Pancreas (tissue), 10 donors: ENCODE measurements at regions not wholly inside any gene's neighbourhood (a gene's known extent, or its start where the extent isn't known, plus 50 kb on each side); places are given as distances from the start of the nearest gene placed in this dataset.

Experiments
- ATAC-seq, 4 donors: fragments of 200-7000 bp; cut with Tn5 transposase; one replicate each; pipeline versions ENCODE4 v1.8.0 to v1.9.1; 2020; ENCODE audit warnings: mild to moderate bottlenecking in 4 of 4, moderate library complexity in 4 of 4
- DNase-seq, 6 donors: peaks; one replicate each; pipeline ENCODE4 v3.0.0-alpha.2; 2020
- FAIRE-seq: peaks from 2 replicates; lab custom pipeline; 2012; peaks lifted over from hg19 to GRCh38; lab: Jason Lieb, UNC
- H3K27ac ChIP-seq, 4 donors: fragments of 200-600 bp; sonication (generic); 1 replicate in 3 of 4; 2 replicates in 1 of 4; pipeline versions ENCODE4 v1.5.0 to v1.8.0; 2020
- H3K27me3 ChIP-seq, 4 donors: fragments of 200-600 bp; one replicate each; pipeline ENCODE4 v1.8.0; 2021
- H3K36me3 ChIP-seq, 3 donors: fragments of 200-600 bp; sonication (generic) in 1 of 3; one replicate each; pipeline versions ENCODE4 v1.5.0 to v1.8.0; 2020 to 2021
- H3K4me1 ChIP-seq, 3 donors: fragments of 200-600 bp; one replicate each; pipeline ENCODE4 v1.8.0; 2021
- H3K4me3 ChIP-seq, 4 donors: fragments of 200-600 bp; sonication (generic) in 2 of 4; one replicate each; pipeline versions ENCODE4 v1.5.0 to v1.8.0; 2020 to 2021
- H3K9me3 ChIP-seq, 4 donors: fragments of 200-600 bp; one replicate each; pipeline ENCODE4 v1.8.0; 2021
- WGBS, 2 donors: extraction: QIAGEN DNeasy Blood & Tissue Kit; methylation state at CpG; one replicate each; pipeline ENCODE4 v1.1.7; 2013; 5-methylcytosine and 5-hydroxymethylcytosine counted together
- intact Hi-C, 3 donors: fragments of 100-400 bp; cut with DNase I; formaldehyde crosslinking; loops; one replicate each; pipeline versions ENCODE4 v1.11.1 to v1.14.2; 2022
- TF ChIP-seq, protein P1 (sequence below), 4 donors: fragments of 200-600 bp; sonication (generic) in 3 of 4; IDR thresholded peaks; one replicate each; pipeline versions ENCODE4 v1.5.0 to v1.8.0; 2021; ENCODE audit warnings: antibody characterized with exemption in 4 of 4
- donor health status: healthy with polysubstance abuse.
- donor health status: DM: no; HTN: no; CAD: no; lungs with moderate emphysema.
- donor health status: DM: no; HTN: no; CAD: no.
- donor health status: control.
- donor health status: control.
- donor health status: Bipolar disorder and iron deficiency.
- donor health status: DM: yes; HTN: yes; CAD: no.
- donor health status: DM: no; HTN: no; CAD: no.
- donor health status: DM: no; HTN: no; CAD: no.
- donor health status: DM: yes; HTN: yes; CAD: no.

DNA sequence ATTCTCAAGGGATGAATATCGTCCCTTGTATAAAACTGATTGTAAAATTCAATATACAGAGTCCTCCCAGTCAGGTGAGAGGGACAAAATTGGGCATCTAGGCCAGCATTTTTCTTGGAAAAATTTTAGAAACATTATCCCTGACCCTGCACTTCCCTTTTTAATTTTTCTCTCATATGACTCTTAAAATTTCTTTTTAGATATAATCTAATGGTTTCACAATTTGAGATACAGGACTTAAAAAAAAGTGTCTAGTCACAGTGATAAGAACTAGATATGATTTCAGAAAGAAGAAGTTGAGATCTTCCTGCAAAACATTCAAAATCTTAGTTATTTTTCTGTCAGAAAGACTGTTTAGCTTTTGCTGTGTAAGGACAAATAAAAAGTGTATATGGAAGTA, 270.8 kb upstream of the PPFIA2 start:
- no peak for ATAC-seq
- no peaks in the 10 kb centered on the region for H3K27me3 ChIP-seq
- H3K4me1 ChIP-seq: no peaks in the 10 kb centered on the region
- H3K36me3 ChIP-seq: no peaks in the 10 kb centered on the region
- DNase-seq: no peak
- H3K4me3 ChIP-seq: no peak overlapping the region
- no peaks in the 10 kb centered on the region for H3K9me3 ChIP-seq
- no peak overlapping the region for H3K27ac ChIP-seq
- 68 to 69% methylated on average over 1 of the region's 1 CpG for WGBS, 2 donors
- no peak for FAIRE-seq
- intact Hi-C loops: no loop called here
- TF ChIP-seq, protein P1, sequence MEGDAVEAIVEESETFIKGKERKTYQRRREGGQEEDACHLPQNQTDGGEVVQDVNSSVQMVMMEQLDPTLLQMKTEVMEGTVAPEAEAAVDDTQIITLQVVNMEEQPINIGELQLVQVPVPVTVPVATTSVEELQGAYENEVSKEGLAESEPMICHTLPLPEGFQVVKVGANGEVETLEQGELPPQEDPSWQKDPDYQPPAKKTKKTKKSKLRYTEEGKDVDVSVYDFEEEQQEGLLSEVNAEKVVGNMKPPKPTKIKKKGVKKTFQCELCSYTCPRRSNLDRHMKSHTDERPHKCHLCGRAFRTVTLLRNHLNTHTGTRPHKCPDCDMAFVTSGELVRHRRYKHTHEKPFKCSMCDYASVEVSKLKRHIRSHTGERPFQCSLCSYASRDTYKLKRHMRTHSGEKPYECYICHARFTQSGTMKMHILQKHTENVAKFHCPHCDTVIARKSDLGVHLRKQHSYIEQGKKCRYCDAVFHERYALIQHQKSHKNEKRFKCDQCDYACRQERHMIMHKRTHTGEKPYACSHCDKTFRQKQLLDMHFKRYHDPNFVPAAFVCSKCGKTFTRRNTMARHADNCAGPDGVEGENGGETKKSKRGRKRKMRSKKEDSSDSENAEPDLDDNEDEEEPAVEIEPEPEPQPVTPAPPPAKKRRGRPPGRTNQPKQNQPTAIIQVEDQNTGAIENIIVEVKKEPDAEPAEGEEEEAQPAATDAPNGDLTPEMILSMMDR (IDR thresholded peaks at IDR 0.05): no peak

DNA sequence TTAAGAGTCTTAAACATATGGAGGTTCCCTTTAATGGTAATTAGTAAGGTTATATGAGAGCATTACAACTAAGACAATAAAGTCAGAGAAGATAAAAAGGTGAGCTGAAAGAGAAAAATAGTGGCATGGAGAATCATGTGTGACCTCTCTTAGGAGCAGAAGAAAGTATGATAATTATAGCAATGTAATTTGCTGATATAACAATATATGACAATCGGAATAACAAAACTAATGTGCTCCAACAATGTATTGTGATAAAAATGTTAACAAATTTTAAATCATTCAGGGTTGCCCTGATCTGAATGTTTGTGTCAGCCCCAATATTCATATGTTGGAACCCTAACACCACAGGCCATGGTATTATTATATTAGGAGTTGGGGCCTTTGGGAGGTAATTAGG, 269.6 kb upstream of the PPFIA2 start:
- no peak overlapping the region for H3K4me3 ChIP-seq
- no peak for DNase-seq
- TF ChIP-seq, protein P1 (IDR thresholded peaks at IDR 0.05): no peak
- no peak overlapping the region for H3K27ac ChIP-seq
- WGBS, 2 donors: 70 to 93% methylated on average over 1 of the region's 1 CpG
- H3K4me1 ChIP-seq: no peaks in the 10 kb centered on the region
- ATAC-seq: no peak
- no peaks in the 10 kb centered on the region for H3K36me3 ChIP-seq
- no peaks in the 10 kb centered on the region for H3K27me3 ChIP-seq
- intact Hi-C loops: no loop called here
- FAIRE-seq: no peak
- no peaks in the 10 kb centered on the region for H3K9me3 ChIP-seq

DNA sequence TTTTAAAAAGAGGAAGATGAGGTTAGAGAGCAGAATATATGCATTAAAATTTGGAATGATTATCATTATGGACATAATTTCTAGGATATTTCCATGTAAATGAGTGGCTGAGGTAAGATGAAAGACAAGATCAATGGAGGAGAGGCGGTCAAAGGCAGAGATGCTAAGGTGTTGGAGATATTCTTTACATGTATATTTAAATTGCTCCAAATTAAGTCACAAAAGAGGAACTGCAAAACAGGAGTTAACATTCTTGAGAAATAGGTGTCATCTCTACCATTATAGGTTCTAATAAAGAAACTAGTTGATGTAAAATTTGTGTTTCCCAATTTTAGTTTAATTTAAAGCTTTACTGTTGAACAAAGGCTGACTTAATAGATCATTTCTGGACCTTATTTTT, 268.5 kb upstream of the PPFIA2 start:
- DNase-seq: no peak
- Histone ChIP-seq H3K36me3 (no peaks in the 10 kb centered on the region), H3K4me3 (no peak overlapping the region), H3K27me3 (no peaks in the 10 kb centered on the region), H3K27ac (no peak overlapping the region), H3K9me3 (no peaks in the 10 kb centered on the region), H3K4me1 (no peaks in the 10 kb centered on the region)
- TF ChIP-seq, protein P1 (IDR thresholded peaks at IDR 0.05): no peak
- WGBS, 2 donors: 76 to 81% methylated on average over 1 of the region's 1 CpG
- no peak for ATAC-seq
- intact Hi-C loops: no loop called here
- FAIRE-seq: no peak

DNA sequence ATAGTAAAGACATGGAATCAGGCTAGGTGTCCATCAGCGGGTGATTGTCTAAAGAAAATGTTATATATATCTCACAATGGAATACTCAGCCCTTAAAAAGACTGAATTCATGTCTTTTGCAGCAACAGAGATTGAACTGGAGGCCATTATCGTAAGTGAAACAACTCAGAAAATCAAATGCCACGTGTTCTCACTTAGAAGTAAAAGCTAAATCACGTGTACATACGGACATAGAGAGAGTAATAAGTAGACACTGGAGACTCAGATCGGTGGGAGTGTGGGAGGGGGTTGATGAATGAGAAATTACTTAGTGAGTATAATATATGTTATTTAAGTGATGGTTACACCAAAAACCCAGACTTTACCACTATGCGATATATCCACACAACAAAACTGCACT, 266.3 kb upstream of the PPFIA2 start:
- H3K4me3 ChIP-seq: no peak overlapping the region
- TF ChIP-seq, protein P1 (IDR thresholded peaks at IDR 0.05): no peak
- intact Hi-C loops: no loop called here
- no peak overlapping the region for H3K27ac ChIP-seq
- DNase-seq (no peak), ATAC-seq (no peak), FAIRE-seq (no peak)
- no peaks in the 10 kb centered on the region for H3K4me1 ChIP-seq
- no peaks in the 10 kb centered on the region for H3K27me3 ChIP-seq
- no peaks in the 10 kb centered on the region for H3K36me3 ChIP-seq
- WGBS, 2 donors: 67 to 82% methylated on average over 7 of the region's 7 CpGs
- H3K9me3 ChIP-seq: no peaks in the 10 kb centered on the region

DNA sequence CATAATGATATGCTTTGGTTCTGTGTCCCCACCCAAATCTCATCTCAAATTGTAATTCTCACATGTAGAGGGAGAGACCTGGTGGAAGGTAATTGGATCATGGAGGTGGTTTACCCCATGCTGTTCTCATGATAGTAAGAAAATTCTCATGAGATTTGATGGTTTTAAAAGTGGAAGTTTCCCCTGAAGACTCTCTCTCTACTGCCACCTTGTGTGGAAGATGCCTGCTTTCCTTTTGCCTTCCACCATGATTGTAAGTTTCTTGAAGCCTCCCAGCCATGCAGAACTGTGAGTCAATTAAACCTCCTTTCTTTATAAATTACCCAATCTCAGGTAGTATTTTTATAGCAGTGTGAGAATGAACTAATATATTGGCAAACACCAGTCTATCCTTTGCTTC, 260.4 kb upstream of the PPFIA2 start:
- no peaks in the 10 kb centered on the region for H3K4me1 ChIP-seq
- H3K4me3 ChIP-seq: no peak overlapping the region
- H3K9me3 ChIP-seq: no peaks in the 10 kb centered on the region
- H3K36me3 ChIP-seq: no peaks in the 10 kb centered on the region
- no peaks in the 10 kb centered on the region for H3K27me3 ChIP-seq
- TF ChIP-seq, protein P1 (IDR thresholded peaks at IDR 0.05): no peak
- FAIRE-seq: no peak
- intact Hi-C loops: no loop called here
- H3K27ac ChIP-seq: no peak overlapping the region
- ATAC-seq: no peak
- no peak for DNase-seq
